ENCODE measurements at regions not wholly inside any gene's neighbourhood (a gene's known extent, or its start where the extent isn't known, plus 50 kb on each side); places are given as distances from the start of the nearest gene placed in this dataset.
A peak's percentile ranks its signal among the peaks of the same experiment; 100 is the strongest.
"Not testable (repeated sequence)": the region's sequence is repeated elsewhere in the genome, so short reads cannot be mapped to it uniquely, and the experiment has no call there.

- DNase-seq (ENCODE audit: low read depth): no peak
Measured at GRCh38 chr13:66237411-66238062, 992.6 kb downstream of the PCDH9 start.

GRCh38 chr13:66234159-66234558 lies 996.0 kb downstream of the PCDH9 start:
- no peak for DNase-seq (ENCODE audit: low read depth)

DNA sequence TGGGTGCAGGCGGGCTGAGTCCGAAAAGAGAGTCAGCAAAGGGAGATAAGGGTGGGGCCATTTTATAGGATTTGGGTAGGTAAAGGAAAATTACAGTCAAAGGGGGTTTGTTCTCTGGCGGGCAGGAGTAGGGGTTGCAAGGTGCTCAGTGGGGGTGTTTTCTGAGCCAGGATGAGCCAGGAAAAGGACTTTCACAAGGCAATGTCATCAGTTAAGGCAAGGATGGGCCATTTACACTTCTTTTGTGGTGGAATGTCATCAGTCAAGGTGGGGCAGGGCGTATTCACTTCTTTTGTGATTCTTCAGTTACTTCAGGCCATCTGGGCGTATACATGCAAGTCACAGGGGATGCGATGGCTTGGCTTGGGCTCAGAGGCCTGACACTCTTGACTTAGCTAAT lies 998.2 kb downstream of the PCDH9 start:
- not testable (repeated sequence) for DNase-seq (ENCODE audit: low read depth)

- DNase-seq (ENCODE audit: low read depth): no peak
Measured at GRCh38 chr13:66225072-66225471, 1005.1 kb downstream of the PCDH9 start.

DNA sequence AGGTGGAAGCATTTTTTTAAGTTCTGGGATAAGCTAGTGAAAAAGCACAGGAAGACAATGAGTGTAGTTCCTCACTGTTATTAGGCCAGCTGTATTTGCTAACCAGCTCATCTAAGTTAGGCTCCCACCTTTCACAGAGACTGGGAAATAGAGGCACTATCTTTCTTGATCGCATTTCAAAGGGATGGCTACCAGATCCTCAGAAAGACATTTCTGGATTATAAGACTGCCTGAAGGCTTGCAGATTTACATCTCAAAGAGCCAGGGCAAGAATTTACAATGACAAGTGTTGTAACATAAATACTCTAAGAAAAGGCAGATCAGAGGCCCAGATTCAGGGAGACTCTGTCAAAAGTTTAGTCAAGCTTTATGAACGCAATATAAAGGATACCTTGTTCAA lies 1005.5 kb downstream of the PCDH9 start:
- DNase-seq (ENCODE audit: low read depth): no peak

DNA sequence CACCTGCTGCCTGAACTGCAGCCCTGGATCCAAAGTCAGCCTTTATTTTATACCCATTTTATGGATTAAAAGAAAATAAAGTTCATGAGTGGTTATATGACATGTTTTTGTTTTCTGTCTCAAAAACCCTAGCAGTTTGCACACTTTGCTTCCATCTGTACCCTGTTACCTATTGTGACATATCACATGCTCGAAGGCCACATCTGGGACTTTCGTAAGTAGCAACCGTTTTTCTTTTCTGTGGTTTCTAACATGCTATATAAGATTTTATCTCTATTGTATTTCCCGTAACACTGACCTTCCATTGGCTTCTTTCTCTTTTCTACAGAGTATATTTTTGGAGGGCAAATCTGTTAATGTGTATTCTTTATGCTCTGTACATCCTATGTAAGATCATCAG lies 1007.2 kb downstream of the PCDH9 start:
- DNase-seq (ENCODE audit: low read depth): no peak

- DNase-seq (ENCODE audit: low read depth): no peak
Measured at GRCh38 chr13:66222127-66222526, 1008.0 kb downstream of the PCDH9 start.

GRCh38 chr13:66219506-66219905 lies 1010.6 kb downstream of the PCDH9 start:
- no peak for DNase-seq (ENCODE audit: low read depth)

GRCh38 chr13:66218583-66218982 lies 1011.6 kb downstream of the PCDH9 start:
- DNase-seq (ENCODE audit: low read depth): no peak

DNA sequence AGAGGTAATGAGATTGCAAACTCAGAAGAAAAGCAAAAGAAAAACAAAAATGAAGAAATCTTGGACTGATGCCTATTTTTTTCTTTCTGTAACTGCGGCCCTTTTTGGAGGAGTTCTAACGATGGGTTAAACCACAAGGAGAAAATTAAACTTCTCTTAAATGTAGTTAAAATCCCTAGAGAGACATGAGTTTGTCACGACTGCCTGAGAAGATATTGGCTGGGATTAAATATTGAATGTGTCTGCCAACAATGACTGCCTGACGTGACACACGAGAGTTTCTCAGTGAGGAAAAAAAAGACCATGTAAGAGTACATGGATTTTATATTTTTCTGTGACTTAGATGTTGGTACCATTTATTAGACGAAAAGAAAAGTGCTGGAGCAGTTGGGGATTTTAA lies 1013.4 kb downstream of the PCDH9 start:
- no peak for DNase-seq (ENCODE audit: low read depth)

DNA sequence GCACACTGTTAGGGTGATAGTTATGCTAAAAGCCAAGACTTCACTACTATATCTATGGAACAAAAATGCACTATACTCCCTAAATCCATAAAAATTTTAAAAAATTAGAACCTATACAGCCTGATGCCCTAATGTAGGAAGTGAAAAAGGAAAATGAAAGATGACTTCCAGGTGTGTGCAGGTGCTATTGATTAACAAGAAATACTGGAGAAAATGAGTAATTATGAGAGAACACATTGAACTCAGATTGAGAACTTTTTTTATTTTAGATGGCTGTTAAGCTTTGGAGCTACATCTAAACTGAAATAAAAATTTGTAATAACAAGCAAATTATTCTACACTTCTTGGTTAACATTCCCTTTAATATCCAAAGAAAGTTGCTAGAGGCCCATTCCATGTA lies 1015.7 kb downstream of the PCDH9 start:
- DNase-seq (ENCODE audit: low read depth): no peak

DNA sequence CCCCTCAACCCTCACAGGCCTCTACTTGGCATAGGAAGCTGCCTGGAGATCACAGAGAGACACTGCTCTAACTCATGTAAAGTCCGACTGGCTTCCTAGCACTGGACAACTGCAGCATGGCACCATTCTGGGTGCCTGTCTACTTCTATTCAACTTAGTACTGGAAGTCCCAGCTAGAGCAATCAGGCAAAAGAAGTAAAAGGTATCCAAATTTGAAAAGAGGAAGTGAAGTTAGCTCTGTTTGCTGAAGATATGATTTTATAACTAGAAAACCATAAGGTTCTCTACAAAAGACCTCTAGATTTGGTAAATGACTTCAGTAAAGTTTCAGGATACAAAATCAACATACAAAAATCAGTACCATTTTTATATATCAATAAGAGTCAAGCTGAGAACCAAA lies 1017.6 kb downstream of the PCDH9 start:
- DNase-seq (ENCODE audit: low read depth): no peak

- DNase-seq (ENCODE audit: low read depth): peak; percentile 91
Measured at GRCh38 chr13:66210677-66211076, 1019.5 kb downstream of the PCDH9 start.

DNA sequence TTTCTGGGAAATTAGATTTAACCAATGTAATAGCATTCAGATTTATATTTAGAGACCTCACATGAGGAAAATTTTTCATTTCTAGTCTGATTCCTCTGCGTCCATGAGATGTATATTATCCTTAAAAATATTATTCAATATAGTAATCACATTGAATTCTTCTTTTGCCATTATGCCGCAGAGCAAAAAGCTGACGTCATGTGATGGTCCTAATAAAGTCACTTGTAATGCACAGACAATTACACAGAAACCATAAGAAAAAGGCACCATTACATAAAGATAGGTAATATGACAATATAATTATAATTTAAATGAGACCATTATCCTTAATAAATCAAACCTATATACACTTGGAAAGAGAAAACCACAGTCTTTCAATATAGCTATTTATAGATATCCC lies 1021.5 kb downstream of the PCDH9 start:
- DNase-seq (ENCODE audit: low read depth): no peak

GRCh38 chr13:66207610-66208009 lies 1022.5 kb downstream of the PCDH9 start:
- peak; percentile 8 for DNase-seq (ENCODE audit: low read depth)

GRCh38 chr13:66205807-66206206 lies 1024.3 kb downstream of the PCDH9 start:
- DNase-seq (ENCODE audit: low read depth): no peak

- DNase-seq (ENCODE audit: low read depth): peak; percentile 16
Measured at GRCh38 chr13:66200555-66200954, 1029.6 kb downstream of the PCDH9 start.

GRCh38 chr13:66195238-66195637 lies 1034.9 kb downstream of the PCDH9 start:
- no peak for DNase-seq (ENCODE audit: low read depth)

GRCh38 chr13:66189986-66190385 lies 1040.2 kb downstream of the PCDH9 start:
- no peak for DNase-seq (ENCODE audit: low read depth)

- no peak for DNase-seq (ENCODE audit: low read depth)
Measured at GRCh38 chr13:66180836-66181235, 1049.3 kb downstream of the PCDH9 start.

DNA sequence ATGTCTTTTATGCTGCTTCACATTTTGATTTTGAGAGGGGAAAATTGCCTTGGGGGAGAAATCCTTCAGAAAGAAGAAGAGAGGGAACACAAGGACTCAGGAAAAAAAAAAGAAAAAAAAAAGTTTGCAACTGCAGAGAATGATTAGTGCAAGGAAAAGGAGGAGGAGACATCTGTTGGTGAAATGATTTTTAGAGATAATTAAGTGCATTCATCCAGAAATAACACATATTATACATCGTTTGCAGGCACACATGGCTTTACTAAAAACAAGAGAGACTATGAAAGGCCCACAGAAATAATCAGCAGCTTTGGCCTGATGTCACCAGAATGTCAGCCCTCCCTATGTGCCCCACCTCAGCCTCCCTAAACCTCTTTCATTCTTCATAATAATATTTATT lies 1058.2 kb downstream of the PCDH9 start:
- no peak for DNase-seq (ENCODE audit: low read depth)

DNA sequence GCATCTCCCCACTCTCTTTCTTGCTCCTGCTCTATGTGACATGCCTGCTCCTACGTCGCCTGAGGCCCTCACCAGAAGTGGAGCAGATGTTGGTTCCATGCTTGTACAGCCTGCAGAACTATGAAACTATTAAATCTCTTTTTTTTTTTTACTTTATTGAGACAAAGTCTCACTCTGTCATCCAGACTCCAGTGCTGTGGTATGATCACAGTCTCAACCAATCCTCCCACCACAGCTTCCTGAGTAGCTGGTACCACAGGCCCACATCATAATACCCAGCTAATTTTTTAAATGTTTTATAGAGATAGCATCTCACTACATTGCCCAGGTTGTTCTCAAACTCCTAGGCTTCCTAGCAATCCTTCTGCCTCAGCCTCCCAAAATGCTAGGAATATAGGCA lies 1067.7 kb downstream of the PCDH9 start:
- no peak for DNase-seq (ENCODE audit: low read depth)

- peak; percentile 65 for DNase-seq (ENCODE audit: low read depth)
Measured at GRCh38 chr13:66159511-66159910, 1070.6 kb downstream of the PCDH9 start.

- DNase-seq (ENCODE audit: low read depth): no peak
Measured at GRCh38 chr13:66154976-66155375, 1075.2 kb downstream of the PCDH9 start.

DNA sequence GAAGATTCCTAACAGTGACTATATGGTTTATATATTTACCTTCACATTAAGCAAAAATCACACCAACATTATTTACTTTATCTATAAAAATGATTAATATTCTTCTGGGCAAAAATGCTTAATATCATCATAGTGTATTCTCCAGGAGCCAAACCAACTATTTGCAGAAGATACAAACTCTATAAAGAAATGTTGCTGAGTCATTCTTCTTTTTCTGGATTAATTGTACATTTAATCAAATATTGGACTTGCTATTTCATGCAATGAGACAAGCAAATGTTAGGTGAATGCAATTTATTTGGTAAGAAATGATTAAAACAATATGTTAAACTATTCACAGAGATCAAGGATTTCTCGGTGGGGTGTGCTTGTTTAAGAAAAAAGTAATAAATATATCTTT lies 1075.8 kb downstream of the PCDH9 start:
- DNase-seq (ENCODE audit: low read depth): no peak
